ENCODE measurements at regions not wholly inside any gene's neighbourhood (a gene's known extent, or its start where the extent isn't known, plus 50 kb on each side); places are given as distances from the start of the nearest gene placed in this dataset.
A peak's percentile ranks its signal among the peaks of the same experiment; 100 is the strongest.
"Not testable (repeated sequence)": the region's sequence is repeated elsewhere in the genome, so short reads cannot be mapped to it uniquely, and the experiment has no call there.

DNA sequence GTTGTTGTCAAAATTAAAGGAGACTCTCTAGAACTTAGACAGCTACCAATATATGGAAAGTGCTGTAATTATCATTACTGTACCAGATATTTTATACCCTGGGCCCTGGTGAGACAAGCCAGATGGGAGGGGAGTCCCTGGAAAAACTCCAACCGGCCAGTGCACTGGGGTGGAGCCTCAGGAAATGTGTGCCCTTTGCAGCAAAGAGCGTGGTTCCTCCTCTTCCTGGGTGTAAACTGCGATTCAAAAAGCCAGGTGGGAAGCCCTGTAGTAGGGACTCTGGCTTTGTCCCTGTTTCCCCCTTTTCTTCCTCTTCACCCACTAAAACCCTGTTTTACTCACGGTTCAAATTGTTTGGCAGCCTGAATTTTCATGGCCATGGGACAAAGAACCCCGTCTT lies 812.3 kb downstream of the PLA2G4A start:
- DNase-seq, result no peak

DNA sequence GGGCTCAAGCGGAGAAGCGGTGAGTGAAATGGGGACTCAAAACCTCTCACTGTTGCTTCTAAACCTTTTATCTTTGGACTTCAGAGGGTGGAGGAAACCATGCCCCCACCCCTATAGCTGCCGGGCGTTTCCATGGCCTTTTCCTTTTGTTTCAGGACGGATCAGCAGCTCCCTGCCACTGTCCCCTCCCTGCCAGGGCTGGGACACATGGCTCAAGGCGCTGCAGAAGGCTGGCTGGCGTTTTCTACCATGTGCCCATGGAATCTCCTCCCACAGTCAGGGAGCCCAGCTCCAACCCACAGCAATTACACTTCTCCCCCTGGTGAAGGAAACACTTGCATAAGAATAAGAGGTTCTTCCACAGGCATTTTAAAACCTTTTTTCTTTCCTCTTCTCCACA lies 812.7 kb downstream of the PLA2G4A start:
- DNase-seq, result no peak

DNA sequence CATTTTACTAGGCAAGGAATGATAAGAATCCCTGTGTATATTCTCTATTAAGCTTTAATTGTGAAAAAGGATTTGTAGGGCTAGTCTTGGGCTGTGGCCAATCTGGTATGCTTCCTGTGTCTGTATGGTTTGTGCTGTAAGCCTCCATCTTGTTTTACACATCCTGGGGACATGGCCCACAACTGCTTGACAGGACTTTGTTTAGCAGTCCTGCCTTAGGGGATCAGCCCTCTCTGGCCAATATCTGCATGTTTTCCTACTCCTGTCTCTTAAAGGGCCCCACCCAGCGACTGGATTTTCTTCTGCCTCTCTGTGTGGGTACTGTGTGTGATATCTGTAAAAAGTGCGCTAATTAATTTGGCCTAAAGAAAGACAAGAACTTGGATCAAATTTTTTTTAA lies 813.2 kb downstream of the PLA2G4A start:
- DNase-seq, result no peak

DNA sequence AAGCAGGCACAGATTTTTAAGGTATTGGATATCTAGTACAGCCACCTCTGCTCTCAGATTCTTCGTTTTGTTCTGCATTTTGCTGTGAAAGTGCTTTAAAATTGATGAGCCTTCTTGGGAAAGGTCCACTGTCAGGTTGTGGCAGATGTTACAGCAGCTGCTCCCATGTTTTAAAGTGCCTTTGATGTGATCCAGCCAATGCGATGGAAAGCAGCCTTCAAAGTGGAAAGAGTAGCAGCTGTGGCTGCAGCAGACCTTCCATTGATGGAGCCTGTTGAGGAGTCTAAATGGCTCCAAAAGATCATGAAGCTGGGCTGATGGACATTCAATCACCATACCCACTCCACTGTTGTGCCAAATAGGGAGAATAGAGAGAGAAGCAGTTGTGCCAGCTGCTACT lies 816.9 kb downstream of the PLA2G4A start:
- DNase-seq, result no peak

DNA sequence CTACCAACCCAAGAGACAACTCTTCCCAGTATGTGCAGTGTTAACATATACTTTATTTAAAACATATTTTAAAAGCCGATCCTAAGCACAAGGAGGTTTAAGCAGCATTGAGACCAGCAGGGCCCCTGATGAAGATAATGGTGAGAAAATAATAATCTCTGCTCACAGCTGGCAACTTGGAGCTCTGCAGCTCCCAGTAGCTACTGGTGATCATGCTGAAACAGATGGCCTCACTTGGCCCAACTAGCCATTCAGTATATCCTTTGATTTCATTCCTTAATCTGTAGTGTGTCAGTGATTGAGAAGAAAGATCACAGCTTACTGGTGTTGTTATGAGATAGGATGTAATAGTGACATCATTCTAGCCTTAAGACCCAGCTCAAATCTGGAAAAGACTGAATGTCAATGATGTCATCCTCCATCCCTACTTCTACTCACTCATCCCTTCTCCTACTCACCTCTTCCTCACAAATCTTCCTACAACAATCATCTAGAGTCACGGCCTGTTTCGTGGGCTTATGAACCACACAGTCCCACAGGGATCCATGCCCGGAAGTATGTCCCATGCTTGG lies 817.9 kb downstream of the PLA2G4A start:
- DNase-seq, result no peak

DNA sequence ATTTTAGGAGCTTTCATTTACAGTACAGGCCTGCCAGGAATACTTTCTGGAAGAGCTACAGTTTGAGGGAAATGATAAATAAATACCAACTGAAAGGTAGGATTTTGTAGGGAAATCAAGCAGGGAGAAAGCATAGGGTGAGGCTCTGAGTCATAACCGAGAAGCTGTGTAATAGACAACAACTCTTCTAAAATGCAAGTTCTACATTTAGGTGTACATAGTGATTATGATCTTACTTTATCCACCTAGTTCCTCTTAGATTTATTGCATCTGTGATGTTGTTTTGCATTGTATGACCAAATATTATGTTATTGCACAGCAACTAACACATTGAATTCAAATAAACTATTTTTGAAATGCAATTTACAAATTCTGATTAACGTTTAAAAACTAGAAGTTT lies 819.3 kb downstream of the PLA2G4A start:
- no peak for DNase-seq

DNA sequence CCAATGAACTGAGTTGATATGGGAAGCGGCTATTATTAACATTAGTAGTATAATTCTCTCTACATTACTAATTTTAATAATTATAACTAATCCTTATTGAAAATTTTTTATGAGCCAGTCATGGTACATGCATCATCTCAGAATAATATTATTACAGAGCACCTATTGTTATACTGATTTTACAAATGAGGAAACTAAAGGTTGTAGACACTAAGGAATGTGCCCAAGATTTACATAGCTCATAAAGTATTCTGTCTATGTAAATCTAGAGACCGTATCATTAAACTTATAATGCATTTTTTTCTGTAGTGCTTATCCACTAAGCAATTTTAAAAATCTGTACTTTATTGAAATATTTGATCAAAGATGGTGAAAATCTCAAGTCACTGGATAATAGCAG lies 825.9 kb downstream of the PLA2G4A start:
- DNase-seq, result no peak

DNA sequence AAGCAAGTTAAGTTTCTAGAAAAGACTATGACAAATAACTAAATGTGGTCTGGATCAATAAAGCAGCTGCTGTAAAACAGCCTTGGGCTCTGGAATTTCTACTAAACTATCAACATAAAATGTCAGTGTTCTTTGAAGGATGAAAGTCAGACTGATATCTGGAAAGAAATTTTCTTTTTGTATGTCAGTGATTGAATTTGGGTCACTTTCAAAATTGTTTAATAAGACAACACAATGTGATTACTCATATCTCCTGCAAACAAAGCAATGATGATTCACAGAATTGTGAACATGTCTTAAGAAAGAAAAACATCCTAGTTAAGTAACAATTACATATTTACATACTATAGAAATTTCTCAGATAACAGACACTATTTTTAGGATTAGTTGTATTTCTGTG lies 826.4 kb downstream of the PLA2G4A start:
- DNase-seq, result no peak

DNA sequence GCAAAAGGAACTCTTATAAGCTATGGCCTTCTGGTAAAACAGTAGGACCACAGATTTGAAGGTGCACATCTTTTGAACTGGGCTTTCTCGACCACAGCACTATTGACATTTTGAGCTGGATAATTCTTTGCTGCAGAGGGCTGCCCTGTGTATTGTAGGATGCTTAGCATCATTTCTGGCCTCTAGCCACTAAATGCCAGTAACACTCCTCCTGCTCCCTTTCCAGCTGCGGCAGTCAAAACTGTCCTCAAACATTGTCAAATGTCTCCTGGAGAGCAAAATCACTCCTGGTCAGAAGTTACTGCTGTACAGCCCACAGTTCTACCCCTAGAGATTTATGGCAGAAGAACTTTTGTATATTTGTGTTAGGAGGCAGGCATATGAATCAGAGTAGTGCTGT lies 836.7 kb downstream of the PLA2G4A start:
- DNase-seq, result no peak

DNA sequence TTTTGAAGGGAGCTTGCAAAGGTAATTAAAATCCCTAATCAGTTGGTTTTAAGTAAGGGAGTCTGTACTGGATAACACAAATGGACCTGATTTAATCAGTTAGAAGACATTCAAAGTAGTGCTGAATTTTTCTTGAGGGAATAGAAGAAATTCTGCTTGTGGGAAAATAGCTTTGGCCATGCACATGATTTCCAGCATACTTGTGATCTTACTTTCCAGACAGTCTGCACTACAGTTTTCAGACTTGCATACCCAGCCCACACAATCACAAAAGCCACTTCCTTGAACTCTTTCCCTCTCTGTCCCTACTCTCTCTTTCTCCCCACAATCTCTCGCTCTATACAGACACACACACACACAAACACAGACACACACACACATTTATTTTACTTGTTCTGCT lies 852.1 kb downstream of the PLA2G4A start:
- DNase-seq, result no peak

DNA sequence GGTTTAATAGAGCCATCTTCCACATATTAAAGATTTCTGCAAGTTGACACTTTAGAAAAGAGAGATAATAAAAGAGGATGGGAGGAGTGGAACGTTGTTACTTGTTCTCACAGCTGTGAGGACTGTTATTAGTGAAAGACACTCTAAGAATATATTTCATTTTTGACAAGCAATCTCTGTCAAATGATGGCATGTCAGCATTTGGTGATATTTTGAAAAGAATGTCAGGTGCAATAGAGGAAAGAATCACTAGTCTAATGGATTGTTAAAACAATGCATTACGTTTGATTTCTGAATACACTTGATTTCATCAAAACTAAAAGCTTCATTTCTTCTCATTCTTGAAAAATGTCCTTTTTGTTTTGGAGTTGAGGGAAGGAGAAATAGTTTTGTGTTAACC lies 853.4 kb downstream of the PLA2G4A start:
- no peak for DNase-seq

DNA sequence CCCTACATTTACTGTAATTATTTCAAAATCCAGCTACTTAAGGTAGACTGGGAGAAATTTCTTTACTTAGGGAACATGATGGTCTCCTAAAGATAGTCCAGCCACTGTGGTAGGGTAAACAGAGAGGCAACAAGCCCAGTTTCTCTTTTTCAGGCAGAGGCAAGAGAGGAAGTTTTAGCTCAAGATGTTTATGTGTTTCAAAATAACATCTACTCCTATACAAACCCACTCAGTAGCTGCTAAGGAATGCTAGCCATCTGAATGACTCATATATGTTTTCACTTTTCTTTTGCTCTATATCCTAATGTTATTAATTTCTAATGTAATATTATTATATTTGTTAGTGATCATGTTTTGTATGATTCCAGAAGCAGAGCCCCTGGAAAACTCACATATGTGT lies 856.6 kb downstream of the PLA2G4A start:
- no peak for DNase-seq

DNA sequence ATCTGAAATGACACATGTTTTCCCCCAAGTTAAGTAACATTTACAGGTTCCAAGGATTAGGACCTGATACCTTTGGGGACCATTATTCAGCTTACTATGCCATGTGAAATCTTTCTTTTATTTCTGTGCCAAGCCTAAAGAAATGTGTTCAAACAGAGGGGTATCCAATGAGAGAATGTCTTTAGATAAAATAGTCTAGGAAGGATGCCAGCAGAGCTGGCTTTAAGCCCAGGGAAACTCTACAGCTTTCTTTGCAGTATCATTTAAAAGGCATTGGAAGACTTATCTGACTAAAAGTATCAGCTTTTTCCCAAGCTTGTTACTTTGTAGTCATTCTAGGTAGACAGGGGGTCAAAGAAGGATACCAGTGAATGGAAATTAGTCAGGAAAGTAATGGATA lies 860.4 kb downstream of the PLA2G4A start:
- no peak for DNase-seq

DNA sequence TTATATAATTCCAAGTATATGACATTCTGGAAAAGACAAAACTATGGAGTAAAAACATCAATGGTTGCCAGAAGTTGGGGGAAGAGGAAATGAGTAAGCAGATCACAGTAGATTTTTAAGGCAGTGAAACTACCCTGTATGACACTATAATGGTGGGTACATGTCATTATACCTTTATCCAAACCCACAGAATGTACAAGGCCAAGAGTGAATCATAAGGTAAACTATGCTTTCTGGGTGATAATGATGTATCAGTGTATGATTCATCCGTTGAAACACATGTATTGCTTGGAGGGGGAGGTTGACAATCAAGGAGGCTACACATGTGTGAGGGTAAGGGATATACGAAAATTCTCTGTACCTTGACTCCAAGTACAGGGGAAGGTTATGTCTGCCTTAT lies 862.7 kb downstream of the PLA2G4A start:
- no peak for DNase-seq

DNA sequence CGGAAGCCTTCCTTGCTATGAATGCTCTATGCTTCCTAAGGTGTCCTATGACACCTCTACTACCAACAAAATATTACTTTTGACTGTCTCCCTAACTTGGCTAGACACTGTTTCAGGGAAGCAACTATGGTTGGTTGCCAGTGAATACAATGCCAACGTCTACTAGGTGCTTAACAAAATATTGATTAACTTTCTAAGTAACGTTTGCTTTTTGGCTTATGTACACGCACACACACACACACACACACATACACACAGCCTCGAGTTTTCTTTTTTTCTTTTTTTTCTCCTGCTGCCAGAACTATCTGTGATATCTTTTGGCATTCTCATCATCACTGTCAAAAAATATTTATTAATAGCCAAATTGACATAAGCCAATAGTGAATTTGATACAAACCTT lies 864.0 kb downstream of the PLA2G4A start:
- no peak for DNase-seq

DNA sequence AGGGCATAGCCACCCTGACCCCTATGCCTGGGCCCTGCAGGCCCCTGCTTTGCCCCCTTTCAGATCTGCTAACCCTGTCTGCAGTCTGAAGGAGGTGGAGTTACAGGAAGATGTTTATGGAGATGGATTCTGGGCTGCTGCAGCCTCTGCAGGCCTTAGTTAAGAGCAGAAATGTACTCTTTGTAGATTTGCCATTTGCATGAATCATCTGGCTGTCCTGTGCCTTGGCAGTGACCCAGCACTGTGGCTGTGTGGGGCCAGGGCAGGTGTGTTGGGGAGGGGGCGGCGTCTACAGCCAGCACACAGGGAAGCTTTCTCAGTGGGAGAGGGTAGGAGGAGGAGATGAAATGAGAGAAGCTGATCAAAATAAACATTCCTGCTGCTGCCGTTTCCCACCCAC lies 867.3 kb downstream of the PLA2G4A start:
- no peak for DNase-seq

DNA sequence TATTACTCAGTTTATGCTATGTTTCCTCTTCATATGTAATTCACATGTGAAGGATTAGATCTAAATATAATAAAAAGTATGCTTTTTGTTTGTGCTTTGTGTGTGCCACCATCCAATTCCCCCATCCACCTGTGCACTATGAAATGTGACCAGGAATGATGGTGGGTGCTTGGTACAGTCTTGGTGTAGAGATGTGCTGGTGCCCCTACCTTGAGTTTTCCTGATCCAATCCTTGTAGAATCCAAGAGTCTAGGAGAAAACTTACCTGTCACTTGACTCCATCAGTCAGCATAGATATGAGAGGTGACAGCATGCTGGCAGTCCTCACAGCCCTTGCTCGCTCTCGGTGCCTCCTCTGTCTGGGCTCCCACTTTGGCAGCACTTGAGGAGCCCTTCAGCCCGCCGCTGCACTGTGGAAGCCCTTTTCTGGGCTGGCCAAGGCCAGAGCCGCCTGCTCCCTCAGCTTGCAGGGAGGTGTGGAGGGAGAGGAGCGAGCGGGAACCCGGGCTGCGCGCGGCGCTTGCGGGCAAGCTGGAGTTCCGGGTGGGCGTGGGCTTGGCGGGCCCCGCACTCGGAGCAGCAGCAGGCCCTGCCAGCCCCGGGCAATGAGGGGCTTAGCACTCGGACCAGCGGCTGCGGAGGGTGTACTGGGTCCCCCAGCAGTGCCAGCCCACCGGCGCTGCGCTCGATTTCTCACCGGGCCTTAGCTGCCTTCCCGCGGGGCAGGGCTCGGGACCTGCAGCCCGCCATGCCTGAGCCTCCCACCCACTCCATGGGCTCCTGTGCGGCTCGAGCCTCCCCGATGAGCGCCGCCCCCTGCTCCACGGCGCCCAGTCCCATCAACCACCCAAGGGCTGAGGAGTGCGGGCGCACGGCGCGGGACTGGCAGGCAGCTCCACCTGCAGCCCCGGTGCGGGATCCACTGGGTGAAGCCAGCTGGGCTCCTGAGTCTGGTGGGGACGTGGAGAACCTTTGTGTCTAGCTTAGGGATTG lies 874.7 kb downstream of the PLA2G4A start:
- DNase-seq, result not testable (repeated sequence)

DNA sequence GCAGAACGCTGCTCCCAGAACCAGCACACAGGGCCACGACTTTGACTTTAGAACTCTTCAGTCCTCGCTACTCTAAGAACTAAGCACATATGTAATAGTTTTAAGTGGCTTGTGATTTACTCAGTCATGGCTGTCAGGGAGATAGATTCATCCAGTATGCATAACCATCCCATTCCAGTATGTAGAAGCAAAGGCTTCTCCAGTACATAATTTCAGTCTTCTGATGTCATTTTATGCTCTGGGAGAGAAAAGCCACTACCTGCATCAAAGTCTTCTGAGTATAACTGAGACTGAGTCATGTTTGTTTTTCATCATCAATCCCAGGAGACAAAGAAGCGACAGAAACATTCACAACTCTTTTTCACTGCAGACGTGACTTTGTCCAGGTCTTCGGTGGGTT lies 885.7 kb downstream of the PLA2G4A start:
- no peak for DNase-seq

DNA sequence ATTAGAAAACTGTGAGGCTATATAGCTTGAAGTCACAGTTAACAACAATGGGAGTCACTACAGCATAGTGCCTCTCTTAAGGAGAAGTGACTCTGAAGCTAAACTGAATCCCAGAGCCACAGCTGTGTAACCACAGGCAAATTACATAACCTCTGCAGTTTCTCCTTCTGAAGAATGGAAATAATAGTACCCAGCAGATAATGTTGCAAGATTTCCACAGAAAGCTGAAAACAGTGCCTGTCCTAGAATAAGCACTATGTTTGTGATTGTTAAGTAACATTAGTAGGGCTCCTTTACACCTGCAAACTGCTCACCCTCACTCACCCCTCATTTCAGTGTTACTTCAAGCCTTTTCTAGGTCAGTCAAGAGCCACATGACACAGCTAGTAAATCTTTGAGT lies 886.7 kb downstream of the PLA2G4A start:
- DNase-seq, result peak in 1 of 2 experiments; percentile 1

DNA sequence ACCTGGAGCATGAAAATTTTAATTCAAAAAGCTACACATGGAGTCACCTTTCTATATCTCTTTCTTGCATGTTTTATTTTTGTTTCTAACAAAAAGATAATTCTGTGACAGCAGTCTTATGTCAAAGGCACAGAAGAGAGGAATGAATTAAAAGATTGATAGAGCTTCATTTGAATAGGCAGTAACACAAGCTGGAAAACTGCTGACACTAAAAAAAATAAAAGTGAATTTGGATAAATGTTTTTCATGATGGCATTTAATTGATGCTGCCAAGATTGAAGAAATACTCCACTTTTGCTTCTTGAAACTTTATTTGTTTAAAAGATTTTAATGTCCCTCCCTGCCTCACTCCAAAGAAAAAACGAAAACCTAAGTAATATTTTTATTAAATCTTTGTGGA lies 887.4 kb downstream of the PLA2G4A start:
- DNase-seq, result no peak

DNA sequence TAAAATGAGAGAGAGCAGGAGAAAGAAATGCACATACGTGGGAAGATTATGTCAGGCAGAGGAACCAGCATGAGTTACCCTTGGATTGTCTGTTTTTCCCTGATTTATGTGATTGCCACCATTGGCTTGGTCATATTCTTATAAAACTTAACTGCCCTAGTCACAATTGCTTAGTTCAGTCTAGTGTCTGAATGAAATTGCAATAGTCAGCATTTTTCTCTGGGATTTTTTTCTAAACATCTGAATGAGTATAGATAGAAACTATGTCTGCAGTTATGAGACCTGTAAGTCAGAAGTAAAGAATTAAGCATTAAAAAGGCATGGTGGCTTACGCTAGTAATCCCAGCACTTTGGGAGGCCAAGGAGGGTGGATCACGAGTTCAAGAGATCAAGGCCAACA lies 889.8 kb downstream of the PLA2G4A start:
- no peak for DNase-seq

DNA sequence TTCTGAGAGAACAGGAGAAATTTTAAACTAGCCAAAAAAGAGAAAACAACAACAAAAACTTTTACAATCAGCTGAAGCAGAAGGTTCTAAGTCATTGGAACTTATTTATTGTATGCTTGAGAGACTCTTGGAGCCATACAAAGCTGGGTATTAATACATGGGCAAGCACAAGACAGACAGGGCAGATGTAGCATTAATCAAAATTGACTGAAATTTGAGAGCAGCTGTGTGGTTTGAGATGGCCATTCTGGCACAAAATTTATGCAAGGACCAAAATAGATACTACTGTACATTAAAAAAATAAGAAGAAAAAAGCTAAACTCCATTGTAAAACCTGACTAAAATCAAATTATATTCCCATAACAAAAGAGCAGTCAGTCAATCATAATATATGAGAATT lies 892.5 kb downstream of the PLA2G4A start:
- no peak for DNase-seq

DNA sequence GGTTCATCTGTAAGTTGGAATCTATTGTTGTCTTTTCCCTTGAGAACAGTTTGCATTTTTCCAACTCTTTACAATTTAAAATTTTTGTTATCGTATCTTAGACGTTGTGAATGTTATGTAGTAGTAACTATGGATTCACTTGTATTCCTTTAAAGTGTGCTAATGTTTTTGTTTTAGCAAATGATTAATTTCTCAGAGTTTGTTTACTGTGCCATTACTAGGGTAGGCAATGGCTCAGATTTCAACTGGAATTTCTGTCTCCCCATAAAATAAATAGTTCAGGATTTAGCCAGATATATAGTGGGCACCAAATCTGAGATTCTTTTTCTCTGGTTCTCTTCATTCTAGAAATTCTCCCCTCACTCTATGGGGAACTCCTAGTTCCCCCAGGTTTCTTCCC lies 896.5 kb downstream of the PLA2G4A start:
- no peak for DNase-seq

DNA sequence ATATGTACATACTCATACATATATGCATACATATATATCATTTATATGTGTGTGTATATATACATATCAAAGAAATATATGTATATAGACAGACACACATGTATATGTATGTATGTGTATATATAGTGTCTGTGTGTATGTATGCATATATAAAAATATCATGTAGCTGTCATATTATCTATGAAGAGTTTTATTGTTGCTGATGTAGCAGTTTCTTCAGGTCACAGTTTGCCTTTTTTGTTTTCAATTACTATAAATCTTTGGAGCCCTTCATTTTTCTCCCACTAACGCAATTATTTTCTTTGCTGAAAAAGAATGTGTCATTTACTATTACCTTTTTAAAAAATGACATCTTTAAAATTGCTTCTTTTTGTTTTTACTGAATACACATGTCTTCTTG lies 904.5 kb downstream of the PLA2G4A start:
- DNase-seq, result no peak

DNA sequence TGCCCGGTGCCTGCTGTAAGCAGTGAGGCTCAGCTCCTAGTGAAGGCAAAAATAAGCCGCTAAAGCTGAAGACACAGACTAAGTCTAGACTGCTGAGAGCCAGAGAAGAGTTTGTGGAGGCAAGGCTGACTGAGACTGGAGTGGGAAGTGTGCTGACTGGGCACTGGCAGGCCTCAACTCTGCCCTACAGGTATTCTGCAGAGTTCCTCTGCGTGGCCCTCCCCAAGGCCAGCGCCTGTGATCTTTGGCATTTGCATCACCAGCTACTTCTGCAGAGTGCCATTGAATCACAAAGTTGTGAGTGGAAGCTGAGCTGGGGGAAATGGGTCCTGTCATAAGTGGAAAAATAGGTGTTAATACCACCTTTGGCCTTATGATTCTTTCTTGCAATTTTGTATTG lies 905.7 kb downstream of the PLA2G4A start:
- DNase-seq, result no peak

Measured in AML-193 (cell line).